Mucosa of rectum (tissue), 2 donors: ENCODE measurements at regions not wholly inside any gene's neighbourhood (a gene's known extent, or its start where the extent isn't known, plus 50 kb on each side); places are given as distances from the start of the nearest gene placed in this dataset.
"Not testable (repeated sequence)": the region's sequence is repeated elsewhere in the genome, so short reads cannot be mapped to it uniquely, and the experiment has no call there.

Source experiments
- H3K27ac ChIP-seq, 2 donors: one replicate each; pipeline ENCODE4 v1.7.0; 2013; ENCODE audit warnings: inconsistent platforms in 2 of 2, low read depth in 2 of 2, low read length in 2 of 2
- H3K27me3 ChIP-seq, 2 donors: one replicate each; pipeline ENCODE4 v1.7.0; 2013; ENCODE audit warnings: low read length in 2 of 2; ENCODE audit not compliant: control insufficient read depth in 2 of 2, insufficient read depth in 2 of 2
- H3K36me3 ChIP-seq, 2 donors: one replicate each; pipeline ENCODE4 v1.7.0; 2013; ENCODE audit warnings: low read length in 2 of 2; ENCODE audit not compliant: control insufficient read depth in 2 of 2, insufficient read depth in 2 of 2
- H3K4me1 ChIP-seq, 2 donors: one replicate each; pipeline ENCODE4 v1.7.0; 2013; ENCODE audit warnings: low read length in 2 of 2, mild to moderate bottlenecking in 1 of 2; ENCODE audit not compliant: control insufficient read depth in 2 of 2, insufficient read depth in 2 of 2
- H3K4me3 ChIP-seq, 2 donors: one replicate each; pipeline ENCODE4 v1.7.0; 2013; ENCODE audit warnings: low read length in 2 of 2
- H3K9ac ChIP-seq, 2 donors: one replicate each; pipeline ENCODE4 v1.7.0; 2013; ENCODE audit warnings: low read length in 2 of 2, low read depth in 1 of 2, mild to moderate bottlenecking in 1 of 2
- H3K9me3 ChIP-seq, 2 donors: one replicate each; pipeline ENCODE4 v1.7.0; 2013; ENCODE audit warnings: low read length in 2 of 2; ENCODE audit not compliant: control insufficient read depth in 2 of 2
- donor health status: healthy.
- donor health status: Normal muscosa, but diverticular disease.

GRCh38 chr2:130264901-130265320, 66.7 kb upstream of the TUBA3E start:
- H3K9me3 ChIP-seq, H3K36me3 ChIP-seq, H3K27ac ChIP-seq, H3K4me1 ChIP-seq, H3K27me3 ChIP-seq, H3K4me3 ChIP-seq, H3K9ac ChIP-seq: not testable (repeated sequence)

GRCh38 chr2:130264501-130264900, 66.3 kb upstream of the TUBA3E start:
- H3K4me1 ChIP-seq: no peaks in the 10 kb centered on the region
- H3K36me3 ChIP-seq: no peaks in the 10 kb centered on the region
- H3K9me3 ChIP-seq: no peaks in the 10 kb centered on the region
- no peak overlapping the region for H3K4me3 ChIP-seq
- H3K27me3 ChIP-seq: no peaks in the 10 kb centered on the region
- H3K27ac ChIP-seq: no peak overlapping the region
- H3K9ac ChIP-seq: no peak overlapping the region

GRCh38 chr2:130264046-130264445, 65.8 kb upstream of the TUBA3E start:
- no peaks in the 10 kb centered on the region for H3K4me1 ChIP-seq
- no peak overlapping the region for H3K9ac ChIP-seq
- H3K27ac ChIP-seq: no peak overlapping the region
- H3K4me3 ChIP-seq: no peak overlapping the region
- H3K9me3 ChIP-seq: no peaks in the 10 kb centered on the region
- H3K36me3 ChIP-seq: no peaks in the 10 kb centered on the region
- H3K27me3 ChIP-seq: no peaks in the 10 kb centered on the region

- H3K27ac ChIP-seq: no peak overlapping the region
- no peaks in the 10 kb centered on the region for H3K27me3 ChIP-seq
- no peak overlapping the region for H3K4me3 ChIP-seq
- H3K9ac ChIP-seq: no peak overlapping the region
- H3K9me3 ChIP-seq: no peaks in the 10 kb centered on the region
- H3K4me1 ChIP-seq: no peaks in the 10 kb centered on the region
- H3K36me3 ChIP-seq: no peaks in the 10 kb centered on the region
Observed at GRCh38 chr2:130263606-130264005, 65.4 kb upstream of the TUBA3E start.

- Histone ChIP-seq H3K27me3 (no peaks in the 10 kb centered on the region), H3K27ac (no peak overlapping the region), H3K36me3 (no peaks in the 10 kb centered on the region), H3K9ac (no peak overlapping the region), H3K9me3 (no peaks in the 10 kb centered on the region), H3K4me1 (no peaks in the 10 kb centered on the region), H3K4me3 (no peak overlapping the region)
Observed at GRCh38 chr2:130261970-130262760, 63.9 kb upstream of the TUBA3E start.

- H3K9ac ChIP-seq: no peak overlapping the region
- no peaks in the 10 kb centered on the region for H3K36me3 ChIP-seq
- H3K4me3 ChIP-seq: no peak overlapping the region
- H3K9me3 ChIP-seq: no peaks in the 10 kb centered on the region
- no peaks in the 10 kb centered on the region for H3K27me3 ChIP-seq
- H3K27ac ChIP-seq: no peak overlapping the region
- no peaks in the 10 kb centered on the region for H3K4me1 ChIP-seq
Observed at GRCh38 chr2:130261099-130261498, 62.9 kb upstream of the TUBA3E start.

GRCh38 chr2:130259594-130259993, 61.4 kb upstream of the TUBA3E start:
- no peaks in the 10 kb centered on the region for H3K27me3 ChIP-seq
- H3K27ac ChIP-seq: no peak overlapping the region
- no peaks in the 10 kb centered on the region for H3K4me1 ChIP-seq
- H3K4me3 ChIP-seq: no peak overlapping the region
- H3K9ac ChIP-seq: no peak overlapping the region
- H3K36me3 ChIP-seq: no peaks in the 10 kb centered on the region
- no peaks in the 10 kb centered on the region for H3K9me3 ChIP-seq

GRCh38 chr2:130258356-130258755, 60.1 kb upstream of the TUBA3E start:
- no peak overlapping the region for H3K27ac ChIP-seq
- no peaks in the 10 kb centered on the region for H3K36me3 ChIP-seq
- H3K9me3 ChIP-seq: no peaks in the 10 kb centered on the region
- no peak overlapping the region for H3K4me3 ChIP-seq
- H3K9ac ChIP-seq: no peak overlapping the region
- no peaks in the 10 kb centered on the region for H3K4me1 ChIP-seq
- H3K27me3 ChIP-seq: no peaks in the 10 kb centered on the region

GRCh38 chr2:130252880-130253645, 54.8 kb upstream of the TUBA3E start:
- no peaks in the 10 kb centered on the region for H3K27me3 ChIP-seq
- no peak overlapping the region for H3K27ac ChIP-seq
- no peaks in the 10 kb centered on the region for H3K4me1 ChIP-seq
- H3K9me3 ChIP-seq: no peaks in the 10 kb centered on the region
- H3K36me3 ChIP-seq: no peaks in the 10 kb centered on the region
- peak overlapping the region; percentile 62 to 63 for H3K4me3 ChIP-seq
- H3K9ac ChIP-seq: peak overlapping the region in 1 of 2 donors; percentile 33

GRCh38 chr2:130251873-130252620, 53.8 kb upstream of the TUBA3E start:
- no peaks in the 10 kb centered on the region for H3K9me3 ChIP-seq
- no peak overlapping the region for H3K9ac ChIP-seq
- no peaks in the 10 kb centered on the region for H3K4me1 ChIP-seq
- no peaks in the 10 kb centered on the region for H3K27me3 ChIP-seq
- no peak overlapping the region for H3K27ac ChIP-seq
- no peaks in the 10 kb centered on the region for H3K36me3 ChIP-seq
- H3K4me3 ChIP-seq: peak overlapping the region in 1 of 2 donors; percentile 16
